Neural cell (in vitro differentiated cells): ENCODE measurements at regions not wholly inside any gene's neighbourhood (a gene's known extent, or its start where the extent isn't known, plus 50 kb on each side); places are given as distances from the start of the nearest gene placed in this dataset.

Experiments used
- EZH2 ChIP-seq: fragments of 200-600, 300-800 bp; shearing (Covaris generic), sonication (generic); IDR thresholded peaks from 2 replicates; pipeline ENCODE4 v1.6.1; 2014; ENCODE audit warnings: antibody characterized with exemption, low read length, borderline replicate concordance, mild to moderate bottlenecking; ENCODE audit not compliant: insufficient read depth, poor library complexity, severe bottlenecking
- POLR2AphosphoS5 ChIP-seq: IDR thresholded peaks from 2 replicates; pipeline ENCODE4 v1.6.1; 2012
- RAD21 ChIP-seq: fragments of 450-650 bp; conservative IDR thresholded peaks from 2 replicates; pipeline ENCODE4 v1.6.1; 2014; ENCODE audit warnings: antibody characterized with exemption, mild to moderate bottlenecking, moderate library complexity
- REST ChIP-seq: IDR thresholded peaks from 2 replicates; pipeline ENCODE4 v1.6.1; 2012; ENCODE audit warnings: borderline replicate concordance
- TAF1 ChIP-seq: IDR thresholded peaks from 2 replicates; pipeline ENCODE4 v1.6.1; 2012; ENCODE audit warnings: low read depth
- TF ChIP-seq, protein P1 (sequence below): fragments of 450-650 bp; IDR thresholded peaks from 2 replicates; pipeline ENCODE4 v1.5.1; 2014; ENCODE audit warnings: antibody characterized with exemption, mild to moderate bottlenecking, moderate library complexity; ENCODE audit not compliant: poor library complexity, severe bottlenecking

- TF ChIP-seq, protein P1, sequence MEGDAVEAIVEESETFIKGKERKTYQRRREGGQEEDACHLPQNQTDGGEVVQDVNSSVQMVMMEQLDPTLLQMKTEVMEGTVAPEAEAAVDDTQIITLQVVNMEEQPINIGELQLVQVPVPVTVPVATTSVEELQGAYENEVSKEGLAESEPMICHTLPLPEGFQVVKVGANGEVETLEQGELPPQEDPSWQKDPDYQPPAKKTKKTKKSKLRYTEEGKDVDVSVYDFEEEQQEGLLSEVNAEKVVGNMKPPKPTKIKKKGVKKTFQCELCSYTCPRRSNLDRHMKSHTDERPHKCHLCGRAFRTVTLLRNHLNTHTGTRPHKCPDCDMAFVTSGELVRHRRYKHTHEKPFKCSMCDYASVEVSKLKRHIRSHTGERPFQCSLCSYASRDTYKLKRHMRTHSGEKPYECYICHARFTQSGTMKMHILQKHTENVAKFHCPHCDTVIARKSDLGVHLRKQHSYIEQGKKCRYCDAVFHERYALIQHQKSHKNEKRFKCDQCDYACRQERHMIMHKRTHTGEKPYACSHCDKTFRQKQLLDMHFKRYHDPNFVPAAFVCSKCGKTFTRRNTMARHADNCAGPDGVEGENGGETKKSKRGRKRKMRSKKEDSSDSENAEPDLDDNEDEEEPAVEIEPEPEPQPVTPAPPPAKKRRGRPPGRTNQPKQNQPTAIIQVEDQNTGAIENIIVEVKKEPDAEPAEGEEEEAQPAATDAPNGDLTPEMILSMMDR = no peak
- TF ChIP-seq TAF1 (no peak), REST (no peak), POLR2AphosphoS5 (no peak), EZH2 (no peak), RAD21 (no peak)
These were observed 136.5 kb upstream of the ADARB2 start for GRCh38 chr10:1873661-1874315.
